ENCODE measurements at regions not wholly inside any gene's neighbourhood (a gene's known extent, or its start where the extent isn't known, plus 50 kb on each side); places are given as distances from the start of the nearest gene placed in this dataset.
"Not testable (repeated sequence)": the region's sequence is repeated elsewhere in the genome, so short reads cannot be mapped to it uniquely, and the experiment has no call there.

DNA sequence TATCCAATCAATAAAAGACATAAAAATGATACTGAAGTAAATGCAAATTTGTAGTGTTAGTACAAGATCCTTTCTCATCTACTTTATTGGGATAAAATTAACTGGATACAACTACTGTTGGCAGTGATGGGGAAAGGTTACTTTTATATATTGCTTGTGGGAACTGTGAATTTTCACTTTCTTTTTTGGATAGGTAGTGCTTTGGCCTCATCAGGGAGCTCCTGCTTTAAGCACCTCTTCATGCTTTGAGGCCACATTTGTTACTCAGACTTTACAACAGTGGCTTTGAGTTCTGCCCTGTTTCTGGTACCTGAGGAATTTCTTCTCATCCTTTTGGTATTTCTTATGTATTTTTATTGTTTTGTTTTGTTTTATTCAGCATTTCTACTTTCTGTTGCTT is 134.7 kb upstream of the XIST start:
- DNase-seq, result no peak
- in situ Hi-C loops (cut with MboI; ENCODE audit: low sequenced_read_pairs in 4 of 4), result no loop called here

GRCh38 chrX:73979551-73980131 is 127.1 kb upstream of the XIST start:
- in situ Hi-C loops (cut with MboI; ENCODE audit: low sequenced_read_pairs in 4 of 4) (no loop called here), intact Hi-C loops (cut with DNase I; ENCODE audit: low total_unique reads) (no loop called here)
- Histone ChIP-seq H3K27ac (no peak overlapping the region), H3K4me1 (no peaks in the 10 kb centered on the region), H3K27me3 (no peaks in the 10 kb centered on the region), H3K4me3 (no peak overlapping the region), H3K9me3 (no peaks in the 10 kb centered on the region), H3K36me3 (no peaks in the 10 kb centered on the region)
- ATAC-seq (no peak), DNase-seq (no peak)
- no peak for TF ChIP-seq POLR2A (IDR thresholded peaks at IDR 0.05)
- TF ChIP-seq, protein P1, sequence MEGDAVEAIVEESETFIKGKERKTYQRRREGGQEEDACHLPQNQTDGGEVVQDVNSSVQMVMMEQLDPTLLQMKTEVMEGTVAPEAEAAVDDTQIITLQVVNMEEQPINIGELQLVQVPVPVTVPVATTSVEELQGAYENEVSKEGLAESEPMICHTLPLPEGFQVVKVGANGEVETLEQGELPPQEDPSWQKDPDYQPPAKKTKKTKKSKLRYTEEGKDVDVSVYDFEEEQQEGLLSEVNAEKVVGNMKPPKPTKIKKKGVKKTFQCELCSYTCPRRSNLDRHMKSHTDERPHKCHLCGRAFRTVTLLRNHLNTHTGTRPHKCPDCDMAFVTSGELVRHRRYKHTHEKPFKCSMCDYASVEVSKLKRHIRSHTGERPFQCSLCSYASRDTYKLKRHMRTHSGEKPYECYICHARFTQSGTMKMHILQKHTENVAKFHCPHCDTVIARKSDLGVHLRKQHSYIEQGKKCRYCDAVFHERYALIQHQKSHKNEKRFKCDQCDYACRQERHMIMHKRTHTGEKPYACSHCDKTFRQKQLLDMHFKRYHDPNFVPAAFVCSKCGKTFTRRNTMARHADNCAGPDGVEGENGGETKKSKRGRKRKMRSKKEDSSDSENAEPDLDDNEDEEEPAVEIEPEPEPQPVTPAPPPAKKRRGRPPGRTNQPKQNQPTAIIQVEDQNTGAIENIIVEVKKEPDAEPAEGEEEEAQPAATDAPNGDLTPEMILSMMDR (IDR thresholded peaks at IDR 0.05 in 4 of 5, conservative IDR thresholded peaks at IDR 0.05 in 1 of 5), result no peak

More for the DNA sequence above, 134.7 kb upstream of the XIST start:
- no peaks in the 10 kb centered on the region for H3K27me3 ChIP-seq
- H3K4me3 ChIP-seq, result no peak overlapping the region
- no peak for ATAC-seq
- H3K9me3 ChIP-seq, result no peaks in the 10 kb centered on the region
- TF ChIP-seq, protein P1 (IDR thresholded peaks at IDR 0.05 in 4 of 5, conservative IDR thresholded peaks at IDR 0.05 in 1 of 5), result no peak
- TF ChIP-seq POLR2A (IDR thresholded peaks at IDR 0.05), result no peak
- H3K27ac ChIP-seq, result no peak overlapping the region
- H3K36me3 ChIP-seq, result no peaks in the 10 kb centered on the region
- intact Hi-C loops (cut with DNase I; ENCODE audit: low total_unique reads), result no loop called here
- no peaks in the 10 kb centered on the region for H3K4me1 ChIP-seq

- Histone ChIP-seq H3K4me3 (no peak overlapping the region), H3K27me3 (no peaks in the 10 kb centered on the region), H3K27ac (no peak overlapping the region), H3K36me3 (no peaks in the 10 kb centered on the region), H3K4me1 (no peaks in the 10 kb centered on the region), H3K9me3 (no peaks in the 10 kb centered on the region)
- intact Hi-C loops (cut with DNase I; ENCODE audit: low total_unique reads), result no loop called here
- no peak for ATAC-seq
- in situ Hi-C loops (cut with MboI; ENCODE audit: low sequenced_read_pairs in 4 of 4), result no loop called here
- no peak for DNase-seq
- TF ChIP-seq, protein P1 (IDR thresholded peaks at IDR 0.05 in 4 of 5, conservative IDR thresholded peaks at IDR 0.05 in 1 of 5), result no peak
- no peak for TF ChIP-seq POLR2A (IDR thresholded peaks at IDR 0.05)
These were observed 125.1 kb upstream of the XIST start for GRCh38 chrX:73977542-73978169.

GRCh38 chrX:73967461-73967860 is 114.9 kb upstream of the XIST start:
- intact Hi-C loops (cut with DNase I; ENCODE audit: low total_unique reads); DNase-seq; H3K27me3 ChIP-seq; in situ Hi-C loops (cut with MboI; ENCODE audit: low sequenced_read_pairs in 4 of 4); H3K9me3 ChIP-seq; H3K4me3 ChIP-seq; H3K27ac ChIP-seq; ATAC-seq; H3K36me3 ChIP-seq: not testable (repeated sequence)
- peaks cover 0 to 37% of the 10 kb centered on the region in 2 donors for H3K4me1 ChIP-seq

DNA sequence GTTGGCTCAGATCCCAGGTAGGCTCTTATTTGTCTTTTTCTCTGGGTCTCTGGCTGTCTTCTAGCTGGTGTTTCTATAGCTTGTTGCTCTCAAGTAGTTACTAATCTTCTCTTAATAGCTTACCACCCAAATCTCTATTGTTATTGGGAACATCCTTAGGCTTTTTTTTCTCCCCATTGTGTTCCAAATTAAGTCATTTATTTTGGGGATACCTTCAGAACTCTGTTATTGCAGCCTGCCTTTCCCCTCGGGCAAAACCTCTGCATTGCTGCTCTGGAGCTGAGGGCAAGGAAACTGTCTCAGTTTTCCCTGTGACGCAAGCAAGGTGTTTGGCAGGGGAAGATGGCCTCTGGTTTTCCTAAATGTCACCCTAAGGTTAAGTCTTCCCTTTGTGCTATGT is 113.3 kb upstream of the XIST start:
- Histone ChIP-seq H3K36me3 (no peaks in the 10 kb centered on the region), H3K4me3 (no peak overlapping the region), H3K4me1 (peaks cover 0 to 37% of the 10 kb centered on the region in 2 donors), H3K27ac (peak overlapping the region; percentile 12 to 86 (median 79)), H3K9me3 (no peaks in the 10 kb centered on the region), H3K27me3 (no peaks in the 10 kb centered on the region)
- DNase-seq (peak in 1 of 2 donors; percentile 23), ATAC-seq (peak in 1 of 2 donors; percentile 58)
- TF ChIP-seq POLR2A (IDR thresholded peaks at IDR 0.05), result no peak
- TF ChIP-seq, protein P1 (IDR thresholded peaks at IDR 0.05 in 4 of 5, conservative IDR thresholded peaks at IDR 0.05 in 1 of 5), result no peak
- in situ Hi-C loops (cut with MboI; ENCODE audit: low sequenced_read_pairs in 4 of 4) (no loop called here), intact Hi-C loops (cut with DNase I; ENCODE audit: low total_unique reads) (no loop called here)
